Activated CD8-positive, alpha-beta T cell treated with anti-CD3 and anti-CD28 coated beads, Interleukin-2, amount 10 ng/mL, durations not matched to agents 7 days and 5 days (primary cell): ENCODE measurements at regions not wholly inside any gene's neighbourhood (a gene's known extent, or its start where the extent isn't known, plus 50 kb on each side); places are given as distances from the start of the nearest gene placed in this dataset.

ENCODE experiments used
- ATAC-seq: fragments of 150-1000 bp; cut with Tn5 transposase; one replicate; pipeline ENCODE4 v1.10.0; 2021; ENCODE audit warnings: moderate library complexity
- CTCF ChIA-PET: fragments of 350-600 bp; sonication (Branson Sonifier 250); formaldehyde crosslinking; loops from one replicate; lab custom pipeline; 2021; ENCODE audit warnings: antibody characterized with exemption; lab: Charles Lee
- POLR2A ChIA-PET: fragments of 350-600 bp; sonication (Branson Sonifier 250); formaldehyde crosslinking; loops from one replicate; lab custom pipeline; 2021; ENCODE audit warnings: antibody characterized with exemption; lab: Charles Lee
- DNase-seq: peaks from one replicate; pipeline ENCODE4 v3.0.0-alpha.2; 2020
- H3K27ac Mint-ChIP-seq: one replicate; pipeline ENCODE4 v1.8.0; 2021; ENCODE audit warnings: mild to moderate bottlenecking, mixed read lengths
- H3K27me3 Mint-ChIP-seq: one replicate; pipeline ENCODE4 v1.8.0; 2021; ENCODE audit warnings: low read depth, mixed read lengths
- H3K36me3 Mint-ChIP-seq: one replicate; pipeline ENCODE4 v1.8.0; 2021; ENCODE audit warnings: low read depth, mixed read lengths
- H3K4me1 Mint-ChIP-seq: one replicate; pipeline ENCODE4 v1.8.0; 2021; ENCODE audit warnings: low read depth, mixed read lengths
- H3K4me3 Mint-ChIP-seq: one replicate; pipeline ENCODE4 v1.8.0; 2021; ENCODE audit warnings: mild to moderate bottlenecking, mixed read lengths
- H3K9me3 Mint-ChIP-seq: one replicate; pipeline ENCODE4 v1.8.0; 2022; ENCODE audit warnings: mixed read lengths; ENCODE audit not compliant: insufficient read depth
- microRNA-seq: library from miRNA; unstranded; fragments of <30 nt; microRNA quantifications from one replicate; pipeline ENCODE4 v1.2.0, GENCODE V29; 2022

- no peak overlapping the region for H3K27ac Mint-ChIP-seq
- POLR2A ChIA-PET: no interaction called here
- no peak overlapping the region for H3K4me3 Mint-ChIP-seq
- ATAC-seq (no peak), DNase-seq (no peak)
- no peaks in the 10 kb centered on the region for H3K36me3 Mint-ChIP-seq
- CTCF ChIA-PET: no interaction called here
- peaks cover 5% of the 10 kb centered on the region for H3K27me3 Mint-ChIP-seq
- no peaks in the 10 kb centered on the region for H3K9me3 Mint-ChIP-seq
- no peaks in the 10 kb centered on the region for H3K4me1 Mint-ChIP-seq
Observed at GRCh38 chrX:45264865-45265264, 64.2 kb upstream of the DIPK2B start.

DNA sequence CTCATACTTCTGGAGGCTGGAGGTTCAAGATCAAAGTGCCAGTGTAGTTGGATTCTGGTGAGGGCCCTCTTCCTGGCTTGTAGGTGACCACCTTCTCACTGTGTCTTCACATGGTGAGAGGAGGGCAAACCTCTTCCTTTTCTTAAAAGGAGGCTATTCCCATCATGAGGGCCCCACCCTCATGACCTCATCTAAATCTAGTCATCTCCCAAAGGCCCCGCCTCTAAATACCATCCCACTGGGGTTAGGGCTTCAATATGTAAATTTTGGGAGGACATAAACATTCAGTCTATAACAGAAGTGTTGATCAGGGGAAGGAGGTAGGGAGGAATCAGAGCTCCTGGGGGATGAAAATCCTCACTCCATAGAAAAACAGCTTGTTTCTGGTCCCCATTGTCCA is 60.8 kb upstream of the DIPK2B start:
- no peak for ATAC-seq
- Mint-ChIP-seq H3K36me3 (no peaks in the 10 kb centered on the region), H3K4me1 (no peaks in the 10 kb centered on the region), H3K9me3 (no peaks in the 10 kb centered on the region), H3K4me3 (no peak overlapping the region), H3K27ac (no peak overlapping the region), H3K27me3 (no peaks in the 10 kb centered on the region)
- CTCF ChIA-PET: no interaction called here
- DNase-seq: no peak
- POLR2A ChIA-PET: no interaction called here

DNA sequence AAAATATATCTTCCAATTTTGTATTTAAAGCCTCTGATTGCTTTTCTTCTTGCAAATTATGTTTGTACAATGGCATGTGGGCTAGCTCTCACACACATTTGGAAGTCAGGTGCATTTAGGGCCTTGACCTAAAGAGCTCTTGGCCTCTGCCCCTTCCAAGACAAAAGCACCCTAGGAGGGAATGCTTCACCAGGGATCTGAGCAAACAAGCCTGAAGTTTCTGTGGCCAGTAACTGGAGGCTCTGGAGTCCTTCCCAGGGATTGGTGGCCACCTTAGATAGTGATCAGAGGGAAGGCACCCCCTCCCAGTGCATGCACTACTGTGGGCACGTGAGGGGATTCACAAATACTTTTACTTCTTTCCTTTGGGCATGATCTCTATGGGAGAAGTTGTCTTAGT is 60.3 kb upstream of the DIPK2B start:
- H3K27ac Mint-ChIP-seq: no peak overlapping the region
- H3K9me3 Mint-ChIP-seq: no peaks in the 10 kb centered on the region
- POLR2A ChIA-PET: no interaction called here
- H3K36me3 Mint-ChIP-seq: no peaks in the 10 kb centered on the region
- DNase-seq (no peak), ATAC-seq (no peak)
- no peaks in the 10 kb centered on the region for H3K4me1 Mint-ChIP-seq
- CTCF ChIA-PET: no interaction called here
- H3K4me3 Mint-ChIP-seq: no peak overlapping the region
- H3K27me3 Mint-ChIP-seq: no peaks in the 10 kb centered on the region

DNA sequence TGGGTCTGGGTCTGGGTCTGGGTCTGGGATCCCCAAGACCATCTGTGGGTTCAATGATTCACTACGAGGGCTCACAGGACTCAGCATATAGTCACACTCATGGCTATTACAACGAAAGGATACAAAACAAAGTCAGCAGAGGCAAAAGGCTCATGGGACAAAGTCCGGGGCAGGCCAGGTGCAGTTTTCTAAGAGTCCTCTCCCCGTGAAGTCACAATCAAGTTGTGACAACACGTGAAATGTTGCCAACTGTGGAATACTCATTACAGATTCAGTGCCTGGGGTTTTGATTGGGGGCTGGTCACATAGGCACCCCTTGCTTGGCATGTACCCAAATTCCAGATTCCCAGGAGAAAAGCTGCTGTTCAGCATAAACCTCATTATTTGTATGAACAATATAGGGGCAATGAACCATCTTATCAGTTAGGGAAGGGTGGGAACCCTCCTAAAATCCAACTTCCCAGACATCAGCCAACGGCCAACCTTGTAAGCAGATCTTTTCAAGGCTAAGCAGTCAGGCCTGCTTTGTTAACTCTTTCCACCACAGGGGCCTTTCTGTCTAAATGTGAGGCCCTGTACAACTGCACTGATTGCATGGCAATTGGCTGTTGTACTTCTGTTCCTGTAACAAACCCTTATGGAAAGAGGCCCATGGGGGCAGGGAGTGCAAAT is 58.2 kb upstream of the DIPK2B start:
- Mint-ChIP-seq H3K27ac (no peak overlapping the region), H3K9me3 (no peaks in the 10 kb centered on the region), H3K4me3 (no peak overlapping the region), H3K27me3 (no peaks in the 10 kb centered on the region), H3K4me1 (no peaks in the 10 kb centered on the region), H3K36me3 (no peaks in the 10 kb centered on the region)
- ATAC-seq (no peak), DNase-seq (no peak)
- POLR2A ChIA-PET: no interaction called here
- CTCF ChIA-PET: no interaction called here

Small RNA genes lying in the stretch of these regions (microRNA-seq; reads per million reads assigned to microRNA genes)
- gene MIR221 (20,293 reads per million, percentile 95 among the genes with 10 or more reads in this experiment), gene MIR222 (1,613 reads per million, percentile 85 among the genes with 10 or more reads in this experiment)
